ENCODE measurements at regions not wholly inside any gene's neighbourhood (a gene's known extent, or its start where the extent isn't known, plus 50 kb on each side); places are given as distances from the start of the nearest gene placed in this dataset.

GRCh38 chr21:28429161-28429560 lies 563.5 kb downstream of the LTN1 start:
- no peak for TF ChIP-seq EP300 (IDR thresholded peaks at IDR 0.05; ENCODE audit: borderline replicate concordance)
- no peak for TF ChIP-seq ZBTB7A (IDR thresholded peaks at IDR 0.05; ENCODE audit: low read depth)
- no peak for TF ChIP-seq NFIC (IDR thresholded peaks at IDR 0.05)
- no peak for TF ChIP-seq CREB1 (IDR thresholded peaks at IDR 0.05; ENCODE audit: low read depth)
- TF ChIP-seq CEBPB (IDR thresholded peaks at IDR 0.05) = no peak
- no peak for TF ChIP-seq MAX (IDR thresholded peaks at IDR 0.05)
- TF ChIP-seq EGR1 (IDR thresholded peaks at IDR 0.05) = no peak
- no peak for TF ChIP-seq REST (IDR thresholded peaks at IDR 0.05; ENCODE audit: low read depth)

GRCh38 chr21:28427394-28428022 lies 565.2 kb downstream of the LTN1 start:
- TF ChIP-seq EP300 (IDR thresholded peaks at IDR 0.05; ENCODE audit: borderline replicate concordance) = no peak
- TF ChIP-seq NFIC (IDR thresholded peaks at IDR 0.05) = no peak
- TF ChIP-seq EGR1 (IDR thresholded peaks at IDR 0.05) = no peak
- no peak for TF ChIP-seq ZBTB7A (IDR thresholded peaks at IDR 0.05; ENCODE audit: low read depth)
- TF ChIP-seq TEAD4 (IDR thresholded peaks at IDR 0.05) = no peak

GRCh38 chr21:28426545-28426944 lies 566.1 kb downstream of the LTN1 start:
- TF ChIP-seq REST (IDR thresholded peaks at IDR 0.05; ENCODE audit: low read depth) = no peak
- TF ChIP-seq NFIC (IDR thresholded peaks at IDR 0.05) = no peak
- no peak for TF ChIP-seq TCF12 (IDR thresholded peaks at IDR 0.05; ENCODE audit: low read depth)
- TF ChIP-seq CREB1 (IDR thresholded peaks at IDR 0.05; ENCODE audit: low read depth) = no peak
- TF ChIP-seq TAF1 (IDR thresholded peaks at IDR 0.05; ENCODE audit: low read depth) = no peak
- TF ChIP-seq CEBPB (IDR thresholded peaks at IDR 0.05) = no peak
- no peak for TF ChIP-seq FOXM1 (IDR thresholded peaks at IDR 0.05; ENCODE audit: borderline replicate concordance, low read depth)
- no peak for TF ChIP-seq ZBTB7A (IDR thresholded peaks at IDR 0.05; ENCODE audit: low read depth)
- no peak for TF ChIP-seq EGR1 (IDR thresholded peaks at IDR 0.05)
- TF ChIP-seq MAX (IDR thresholded peaks at IDR 0.05) = no peak
- no peak for TF ChIP-seq EP300 (IDR thresholded peaks at IDR 0.05; ENCODE audit: borderline replicate concordance)

- no peak for TF ChIP-seq MAX (IDR thresholded peaks at IDR 0.05)
- no peak for TF ChIP-seq EP300 (IDR thresholded peaks at IDR 0.05; ENCODE audit: borderline replicate concordance)
- no peak for TF ChIP-seq USF1 (IDR thresholded peaks at IDR 0.05)
- TF ChIP-seq TEAD4 (IDR thresholded peaks at IDR 0.05) = no peak
- TF ChIP-seq YY1 (IDR thresholded peaks at IDR 0.05; ENCODE audit: low read depth) = no peak
- no peak for TF ChIP-seq NFIC (IDR thresholded peaks at IDR 0.05)
- no peak for TF ChIP-seq ZBTB7A (IDR thresholded peaks at IDR 0.05; ENCODE audit: low read depth)
- no peak for TF ChIP-seq TAF1 (IDR thresholded peaks at IDR 0.05; ENCODE audit: low read depth)
- TF ChIP-seq CREB1 (IDR thresholded peaks at IDR 0.05; ENCODE audit: low read depth) = no peak
- no peak for TF ChIP-seq REST (IDR thresholded peaks at IDR 0.05; ENCODE audit: low read depth)
- no peak for TF ChIP-seq CEBPB (IDR thresholded peaks at IDR 0.05)
- no peak for TF ChIP-seq TCF12 (IDR thresholded peaks at IDR 0.05; ENCODE audit: low read depth)
- no peak for TF ChIP-seq EGR1 (IDR thresholded peaks at IDR 0.05)
- no peak for TF ChIP-seq FOXM1 (IDR thresholded peaks at IDR 0.05; ENCODE audit: borderline replicate concordance, low read depth)
- no peak for TF ChIP-seq RAD21 (IDR thresholded peaks at IDR 0.05; ENCODE audit: low read depth)
These were observed 569.0 kb downstream of the LTN1 start for GRCh38 chr21:28423521-28424190.

Data from Ishikawa (cell line).